HG03108 (cell line): ENCODE measurements at regions not wholly inside any gene's neighbourhood (a gene's known extent, or its start where the extent isn't known, plus 50 kb on each side); places are given as distances from the start of the nearest gene placed in this dataset.

ENCODE experiments used
- ATAC-seq: cut with Tn5 transposase; IDR thresholded peaks from one replicate; pipeline ENCODE4 v1.9.1; 2021; ENCODE audit warnings: moderate library complexity; ENCODE audit not compliant: unreplicated experiment

DNA sequence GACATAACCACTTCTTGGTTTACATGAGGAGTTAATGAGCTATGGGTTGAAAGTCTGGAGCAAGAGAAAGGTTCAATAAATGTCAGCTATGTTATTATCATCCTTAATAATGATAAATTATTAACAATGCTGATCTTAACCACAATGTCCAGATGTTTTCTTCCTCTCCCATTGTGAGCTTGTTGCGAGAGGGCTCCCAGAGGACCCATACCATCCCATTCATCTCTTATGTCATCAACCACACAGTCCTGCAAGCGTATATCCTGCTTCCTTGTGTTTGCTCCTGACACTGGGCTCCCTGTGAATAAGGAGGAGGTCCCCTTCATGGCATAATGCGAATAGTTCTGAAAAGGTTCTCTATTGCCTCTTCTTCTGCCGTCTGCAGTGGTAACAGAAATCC lies 266.8 kb downstream of the TLE3 start:
- ATAC-seq = no peak

DNA sequence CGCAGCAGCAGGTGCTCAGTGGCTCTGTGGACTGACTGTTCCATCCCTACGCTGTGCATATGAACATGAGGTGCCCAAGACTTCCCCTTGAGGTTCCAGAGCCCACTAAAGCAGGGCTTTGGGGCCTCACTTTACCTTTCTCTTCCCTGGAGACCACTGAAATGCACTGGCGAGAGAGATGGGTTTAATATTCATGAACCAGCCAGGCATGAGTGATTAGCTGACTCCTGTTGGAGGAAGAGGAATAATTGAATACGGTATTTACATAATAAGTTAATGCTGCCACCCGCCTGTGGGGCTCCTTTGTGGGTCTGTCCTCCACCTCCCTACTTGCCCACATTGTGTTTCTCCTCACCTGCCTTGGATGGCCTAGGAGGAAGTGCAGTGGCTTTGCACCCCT lies 263.4 kb downstream of the TLE3 start:
- ATAC-seq = no peak

DNA sequence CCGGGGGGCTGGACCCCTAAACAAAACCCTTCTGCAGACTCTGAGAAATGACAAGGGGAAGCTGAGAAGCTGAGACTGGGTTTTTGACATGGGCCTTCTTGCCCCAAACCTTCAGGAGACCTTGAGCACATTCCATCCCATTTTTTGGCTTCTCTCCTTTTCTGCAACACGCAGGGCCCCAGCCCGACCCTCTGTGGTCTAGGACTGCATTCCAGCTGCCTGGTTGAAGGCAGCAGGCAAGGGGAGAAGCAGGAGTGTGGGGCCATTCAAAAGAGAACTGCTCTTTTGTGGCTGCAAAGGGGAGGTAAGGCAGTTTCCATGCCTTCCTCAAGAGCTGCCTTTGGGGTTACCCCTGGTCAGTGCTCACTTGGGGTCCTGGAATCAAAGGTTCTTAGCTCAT lies 263.0 kb downstream of the TLE3 start:
- ATAC-seq = no peak

DNA sequence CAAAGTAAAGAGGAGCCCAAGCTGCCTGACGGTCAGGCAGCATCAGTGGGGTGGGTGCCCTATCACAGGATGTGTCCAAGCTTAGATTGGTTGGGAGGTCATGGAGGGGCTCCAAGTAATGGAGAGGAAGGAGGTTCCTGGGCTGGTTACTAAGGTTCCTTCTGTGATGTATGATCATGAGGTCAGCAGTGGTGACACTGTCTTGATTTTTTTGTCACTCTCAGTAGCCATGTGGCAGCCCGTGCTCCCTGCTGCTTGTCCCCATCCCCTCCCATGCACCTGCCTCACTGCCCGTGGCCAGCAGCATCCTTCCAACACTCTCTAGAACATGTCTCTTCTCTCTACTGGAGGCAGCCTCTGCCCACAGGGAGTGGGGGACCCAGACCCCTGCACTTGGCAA lies 261.7 kb downstream of the TLE3 start:
- no peak for ATAC-seq

DNA sequence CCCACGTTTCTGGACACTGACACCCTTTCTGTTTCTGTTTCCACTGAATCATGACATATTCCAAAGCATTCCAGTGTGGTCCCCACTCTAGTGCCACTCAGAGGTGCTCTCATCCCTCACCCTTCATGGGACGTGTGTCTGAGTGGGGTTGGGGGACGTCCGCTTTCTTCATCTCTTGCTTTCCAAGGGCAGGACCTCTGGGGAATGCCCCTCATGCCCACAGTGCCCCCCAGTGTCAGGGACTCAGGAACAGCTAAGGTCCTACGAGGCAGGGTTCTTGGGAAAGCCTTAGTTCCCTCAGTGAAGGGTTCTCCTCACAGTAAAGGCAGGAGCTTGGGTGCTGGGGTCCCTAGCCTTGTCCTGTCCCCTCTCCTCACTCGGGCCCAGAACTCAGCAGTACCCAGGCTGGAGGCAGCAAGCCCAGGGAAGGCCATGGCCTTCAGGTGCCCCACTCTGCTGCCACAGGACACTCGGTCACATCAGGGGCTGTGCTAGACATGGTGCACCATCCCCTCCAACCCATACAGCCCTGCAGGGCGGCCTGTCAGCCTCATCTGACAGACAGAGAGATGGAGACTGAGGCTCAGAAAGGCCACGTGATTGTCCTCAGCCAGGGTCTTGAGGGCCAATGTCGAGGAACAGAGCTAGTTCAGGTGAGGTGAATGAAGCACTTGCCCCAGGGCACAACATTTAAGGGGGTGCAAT lies 261.0 kb downstream of the TLE3 start:
- no peak for ATAC-seq

DNA sequence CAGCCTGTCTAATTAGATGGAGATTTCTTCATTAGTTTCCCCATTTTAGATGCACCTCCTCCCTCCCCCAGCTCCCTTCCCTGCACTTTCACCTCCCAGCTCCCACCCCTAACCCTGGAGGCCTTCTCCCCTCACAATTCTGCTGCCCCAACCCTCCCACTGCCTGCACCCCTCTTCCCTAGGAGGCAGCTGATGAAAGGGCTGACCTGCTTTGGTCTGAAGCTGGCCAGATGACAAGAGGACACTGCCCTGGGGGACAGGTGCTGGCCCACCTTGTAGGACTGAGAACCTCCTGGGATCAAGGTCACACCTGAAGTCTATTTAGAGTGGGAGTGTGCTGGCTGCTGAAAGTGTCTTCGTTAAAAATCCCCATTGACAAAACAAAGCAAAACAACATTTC lies 259.4 kb downstream of the TLE3 start:
- no peak for ATAC-seq

DNA sequence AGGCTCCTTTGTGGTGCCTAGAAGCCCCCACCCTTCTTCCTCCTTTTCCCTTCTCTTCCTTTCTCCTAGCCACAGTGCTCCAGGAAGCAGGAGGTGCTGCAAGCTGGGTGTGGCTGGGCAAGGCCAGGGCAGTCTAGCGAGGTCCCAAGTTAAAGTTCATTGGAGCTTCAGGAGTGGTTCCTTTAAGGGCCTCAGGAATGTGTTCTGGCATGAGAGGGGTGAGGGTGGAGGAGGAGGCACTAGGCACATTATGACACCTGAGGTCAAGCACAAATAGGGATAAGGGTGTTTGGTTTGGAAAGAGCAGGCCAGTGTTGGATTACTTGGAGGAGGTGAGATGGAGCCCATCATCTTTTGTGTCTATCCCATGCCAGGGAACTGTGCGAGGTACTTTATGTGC lies 258.7 kb downstream of the TLE3 start:
- ATAC-seq = no peak

DNA sequence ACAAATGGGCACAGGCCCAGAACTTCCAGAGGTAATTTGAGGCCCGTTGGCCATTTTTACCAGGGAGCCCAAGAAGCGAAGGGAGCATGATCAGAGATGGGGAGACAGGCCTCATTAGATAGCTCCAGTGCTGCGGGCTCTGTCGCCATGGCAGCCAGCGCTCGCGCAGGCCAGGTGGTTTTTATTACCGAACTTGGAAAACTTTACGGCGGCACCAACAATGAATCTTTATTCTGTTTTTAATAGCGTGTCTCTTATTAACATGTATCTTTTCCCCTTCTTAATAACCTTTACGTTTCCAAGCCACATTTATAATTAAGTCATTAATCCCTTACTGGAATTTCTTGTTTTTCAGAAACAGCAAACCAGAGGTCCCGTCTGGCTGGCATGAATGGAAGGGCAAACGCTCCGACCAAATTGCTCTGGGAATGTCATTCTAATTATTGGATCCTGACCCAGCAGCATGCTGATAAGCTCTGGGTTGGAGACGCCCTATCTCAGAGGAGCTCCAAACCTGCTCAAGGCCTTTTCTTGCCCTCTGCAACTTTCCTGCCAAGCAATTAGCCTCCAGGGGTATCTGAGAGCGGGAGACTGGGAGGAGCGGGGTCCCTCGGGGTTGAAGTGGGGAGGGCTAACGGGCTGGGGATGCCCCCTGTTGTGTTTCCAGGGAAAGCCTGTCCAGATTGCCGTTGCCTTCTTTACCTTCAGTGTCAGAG lies 256.4 kb downstream of the TLE3 start:
- no peak for ATAC-seq

DNA sequence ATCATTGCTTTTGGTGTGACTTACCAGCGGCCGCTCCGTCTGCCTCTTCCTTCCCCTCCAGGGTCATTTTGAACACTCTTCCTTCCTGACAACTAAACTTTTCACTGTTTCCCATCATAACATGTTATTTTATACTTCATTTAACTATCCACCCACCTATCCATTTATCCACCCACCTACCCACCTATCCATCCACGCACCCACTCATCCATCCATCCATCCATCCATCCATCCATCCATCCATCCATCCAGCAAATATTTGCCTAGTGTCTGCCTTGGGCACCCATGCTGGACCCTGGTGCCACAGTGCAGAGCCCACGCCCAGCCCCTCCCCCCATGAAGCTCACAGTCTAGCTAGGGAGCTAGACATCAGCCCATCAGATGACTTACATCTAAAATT lies 254.9 kb downstream of the TLE3 start:
- ATAC-seq = no peak

DNA sequence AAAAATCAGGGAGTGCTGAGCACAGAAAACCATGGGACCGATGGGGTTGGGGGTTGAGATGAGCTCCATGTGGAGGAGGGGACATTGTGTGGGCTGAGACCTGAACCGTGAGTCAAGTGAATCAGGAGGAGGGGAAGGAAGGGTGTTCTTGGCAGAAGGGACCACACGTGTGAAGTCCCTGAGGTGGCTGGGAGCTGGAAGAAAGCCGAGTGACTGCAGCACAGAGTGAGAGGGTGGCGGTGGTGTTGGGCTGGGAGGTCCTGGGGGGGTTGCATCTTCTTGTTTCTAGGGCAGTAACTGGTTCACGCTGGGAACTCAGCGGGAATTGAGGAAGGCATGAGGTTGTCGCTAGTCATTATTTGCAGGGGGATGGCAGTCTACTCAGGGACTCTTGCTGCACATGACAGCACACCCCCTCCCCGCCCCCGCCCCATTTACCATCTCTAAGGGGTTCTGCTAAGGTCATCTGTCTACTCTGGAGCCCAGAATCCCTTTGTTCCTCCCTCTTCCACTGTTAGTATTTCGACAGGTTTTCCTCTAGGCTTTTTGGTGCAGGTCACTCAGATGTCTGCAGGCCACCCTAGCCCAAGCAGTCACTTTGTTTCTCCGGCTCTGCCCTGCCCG lies 254.3 kb downstream of the TLE3 start:
- ATAC-seq = no peak

DNA sequence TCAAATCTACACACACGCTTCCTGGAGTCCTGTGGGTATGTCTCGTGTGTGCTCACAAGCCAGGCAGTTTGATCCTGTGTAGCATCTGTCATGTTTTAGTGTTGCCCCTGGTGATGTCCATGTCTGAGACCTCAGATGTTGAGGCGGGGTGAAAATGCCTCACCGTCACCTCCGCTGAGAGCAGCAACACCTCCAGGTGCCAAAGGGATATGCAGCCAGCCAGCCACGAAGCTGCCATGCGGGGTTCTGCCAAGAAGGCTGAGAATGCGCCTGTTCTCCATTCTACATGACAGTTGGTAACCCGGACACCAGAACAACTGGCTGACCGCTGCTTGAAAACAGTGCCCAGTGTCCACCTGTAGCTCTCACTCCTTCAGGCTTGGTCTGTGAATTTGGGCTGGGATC lies 253.8 kb downstream of the TLE3 start:
- no peak for ATAC-seq

DNA sequence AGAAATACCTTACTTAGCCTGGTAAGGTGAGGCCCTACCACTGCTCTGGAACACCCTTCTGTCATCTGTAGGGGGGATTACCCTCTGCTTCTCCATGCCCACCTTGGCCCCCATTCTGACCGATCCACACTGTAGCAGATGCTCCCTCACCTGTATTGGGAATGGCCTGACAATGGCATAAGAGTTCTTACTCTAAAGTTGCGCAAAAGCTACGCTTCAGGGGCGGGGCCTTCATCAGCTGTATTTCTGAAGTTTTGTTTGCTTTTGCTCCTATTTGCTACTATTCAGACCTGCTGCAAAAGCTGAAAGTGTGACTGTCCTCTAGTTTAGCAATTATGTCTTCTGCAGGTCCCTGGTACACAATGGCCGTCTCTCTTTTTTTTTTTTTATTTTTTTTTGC lies 252.6 kb downstream of the TLE3 start:
- no peak for ATAC-seq

DNA sequence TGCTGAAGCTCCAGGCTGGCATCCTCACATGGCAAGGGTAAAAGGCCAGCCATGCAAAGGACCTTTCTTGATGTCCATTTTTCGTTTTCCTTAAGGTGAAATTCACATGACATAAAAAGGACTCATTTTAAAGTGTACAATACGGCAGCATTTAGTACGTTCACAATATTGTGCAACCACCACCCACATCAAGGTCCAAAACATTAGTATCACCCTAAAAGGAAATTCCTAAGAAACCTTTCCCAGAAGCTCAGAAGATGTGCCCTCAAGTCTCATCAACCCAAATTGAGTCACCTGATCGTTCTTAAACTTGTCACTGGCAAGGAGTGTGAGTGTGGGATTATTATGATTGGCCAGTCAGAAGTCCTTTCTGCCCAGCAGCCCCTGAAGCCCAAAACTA lies 250.1 kb downstream of the TLE3 start:
- ATAC-seq = no peak

DNA sequence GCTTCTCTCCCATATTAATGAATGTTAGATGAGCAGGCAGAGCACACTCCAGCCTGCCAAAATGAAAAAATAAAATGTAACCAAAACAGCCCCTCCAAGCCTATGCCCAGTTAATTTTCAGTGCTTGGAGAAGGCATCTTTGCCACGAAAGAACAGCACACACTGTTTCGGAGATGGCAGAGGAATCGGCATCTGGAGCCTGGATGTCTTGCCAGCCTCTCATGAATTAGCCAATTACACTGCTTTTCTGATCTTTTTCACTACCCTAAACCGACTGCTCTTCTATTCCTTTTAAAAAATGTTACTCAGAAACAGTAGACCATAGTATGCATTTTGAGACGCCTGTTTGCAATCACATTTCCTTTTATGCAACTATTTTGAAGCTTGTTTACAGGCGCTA lies 249.6 kb downstream of the TLE3 start:
- ATAC-seq = no peak

DNA sequence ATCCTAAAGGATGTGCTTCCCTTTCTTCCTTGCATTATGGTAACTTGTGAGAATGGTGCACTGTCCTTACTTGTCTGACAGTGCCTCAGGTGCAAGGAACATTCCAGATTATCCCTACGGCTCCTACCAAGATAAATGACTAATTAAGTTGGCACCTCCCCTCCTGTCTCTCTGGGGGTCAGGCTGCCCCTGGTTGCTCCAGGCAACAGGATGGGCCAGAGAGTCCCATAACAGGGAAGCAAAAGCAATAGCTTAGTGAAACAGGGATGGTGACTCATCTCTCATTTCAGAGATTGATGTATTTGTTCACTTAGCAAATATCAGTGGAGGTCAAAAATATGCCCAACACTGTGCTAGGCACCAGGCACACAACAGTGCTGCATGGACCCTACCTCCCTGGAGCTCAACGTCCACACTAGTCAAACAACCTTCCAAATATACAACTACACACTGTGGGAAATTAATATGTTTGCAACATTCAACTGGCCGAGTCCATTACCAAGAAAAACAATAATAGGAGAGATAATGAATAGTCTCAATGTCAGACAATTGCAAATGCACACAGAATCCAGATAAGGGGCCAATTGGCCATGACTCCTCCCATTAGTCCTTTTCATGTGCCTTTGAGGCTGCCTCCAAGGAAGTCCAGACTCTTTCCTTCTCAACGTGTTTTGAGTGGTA lies 249.0 kb downstream of the TLE3 start:
- no peak for ATAC-seq

DNA sequence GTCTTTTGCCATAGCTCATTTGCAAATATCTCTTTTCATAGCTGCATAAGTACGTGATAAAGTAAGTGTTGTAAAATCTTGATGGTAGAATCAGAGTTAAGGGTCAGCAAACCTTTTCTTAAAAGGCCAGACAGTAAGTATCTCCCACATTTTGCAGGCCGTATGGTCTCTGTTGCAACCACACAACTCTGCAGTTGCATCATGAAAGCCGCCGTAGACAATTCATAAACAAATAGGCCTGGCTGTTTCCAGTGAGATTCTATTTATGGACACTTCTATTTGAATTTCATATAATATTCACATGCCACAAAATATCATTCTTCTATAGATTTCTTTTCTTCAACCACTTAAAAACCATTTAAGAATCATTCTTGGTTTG lies 248.5 kb downstream of the TLE3 start:
- ATAC-seq = no peak

DNA sequence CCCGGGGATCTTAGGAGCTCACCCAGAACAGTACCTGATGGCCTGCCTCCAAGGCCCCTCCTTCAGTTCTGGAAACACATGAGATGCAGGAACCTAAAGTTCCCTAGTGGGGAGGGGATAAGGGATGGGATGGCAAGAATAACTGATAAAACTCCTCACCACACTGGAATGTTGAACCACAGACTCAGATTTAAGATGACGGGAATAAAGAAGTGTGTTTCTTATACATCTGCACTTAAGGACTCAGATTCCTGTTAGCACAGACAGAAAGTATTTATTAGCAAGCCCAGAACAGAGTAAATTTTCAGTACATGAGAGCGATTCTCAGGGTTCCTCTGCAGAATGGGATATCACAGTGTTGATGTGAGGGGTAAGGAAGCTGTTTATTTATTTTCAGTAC lies 245.2 kb downstream of the TLE3 start:
- ATAC-seq = no peak

DNA sequence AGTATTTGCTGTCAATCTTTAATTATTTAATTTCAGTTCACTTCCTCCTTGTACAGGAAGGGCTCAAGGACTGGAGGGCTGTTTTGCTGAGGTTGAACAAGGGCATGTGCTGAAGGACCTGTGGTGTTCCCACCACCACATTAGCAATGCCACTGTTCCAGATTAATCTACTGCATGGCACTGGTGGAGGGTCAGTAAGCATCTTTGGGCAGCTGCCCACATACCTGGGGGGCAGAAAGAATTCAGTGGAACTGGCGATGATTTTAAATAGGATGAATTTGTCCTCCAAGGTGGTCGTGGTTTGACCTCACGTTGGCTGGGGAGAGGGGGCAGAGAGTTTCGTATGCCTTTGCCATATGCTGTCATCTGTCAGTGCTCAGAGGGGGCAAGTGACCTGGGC lies 244.8 kb downstream of the TLE3 start:
- ATAC-seq = no peak

DNA sequence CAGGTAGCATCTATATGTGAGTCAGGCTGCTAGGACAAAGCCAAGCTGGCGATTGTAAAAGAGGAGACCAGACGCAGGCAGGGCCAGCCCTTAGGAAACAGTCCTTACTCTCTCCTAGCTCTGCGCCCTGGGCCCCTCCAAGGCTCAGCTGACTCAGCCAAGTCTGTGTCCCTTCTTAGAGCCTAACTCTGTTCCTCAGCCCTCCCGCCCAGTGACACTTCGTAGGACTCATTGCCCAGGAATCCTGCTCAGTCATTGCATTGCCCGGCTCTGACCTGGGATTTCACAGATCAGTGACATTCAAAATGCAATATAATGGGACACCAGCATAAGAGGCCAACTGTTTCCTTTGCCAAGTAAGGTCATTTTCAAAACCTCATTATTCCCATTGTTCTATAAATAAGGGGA lies 244.2 kb downstream of the TLE3 start:
- no peak for ATAC-seq

DNA sequence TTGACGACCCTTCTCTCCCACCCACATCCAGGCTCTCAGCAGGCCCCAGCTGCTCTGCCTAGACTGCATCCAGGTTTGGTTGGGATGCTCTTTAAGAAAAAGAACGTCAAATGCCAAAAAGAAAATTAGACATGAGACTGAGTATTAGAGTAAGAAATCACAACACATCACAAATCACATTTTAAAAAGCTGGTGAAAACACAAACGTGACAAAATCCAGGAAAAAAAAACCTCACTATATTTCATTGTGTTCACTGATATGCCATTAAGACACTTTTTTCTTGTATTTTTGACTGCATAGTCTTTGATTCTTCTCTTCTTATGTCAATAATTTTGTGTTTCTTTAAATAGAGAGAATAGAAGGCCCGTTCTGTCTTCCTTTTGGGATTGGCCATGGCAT lies 243.7 kb downstream of the TLE3 start:
- ATAC-seq = no peak

DNA sequence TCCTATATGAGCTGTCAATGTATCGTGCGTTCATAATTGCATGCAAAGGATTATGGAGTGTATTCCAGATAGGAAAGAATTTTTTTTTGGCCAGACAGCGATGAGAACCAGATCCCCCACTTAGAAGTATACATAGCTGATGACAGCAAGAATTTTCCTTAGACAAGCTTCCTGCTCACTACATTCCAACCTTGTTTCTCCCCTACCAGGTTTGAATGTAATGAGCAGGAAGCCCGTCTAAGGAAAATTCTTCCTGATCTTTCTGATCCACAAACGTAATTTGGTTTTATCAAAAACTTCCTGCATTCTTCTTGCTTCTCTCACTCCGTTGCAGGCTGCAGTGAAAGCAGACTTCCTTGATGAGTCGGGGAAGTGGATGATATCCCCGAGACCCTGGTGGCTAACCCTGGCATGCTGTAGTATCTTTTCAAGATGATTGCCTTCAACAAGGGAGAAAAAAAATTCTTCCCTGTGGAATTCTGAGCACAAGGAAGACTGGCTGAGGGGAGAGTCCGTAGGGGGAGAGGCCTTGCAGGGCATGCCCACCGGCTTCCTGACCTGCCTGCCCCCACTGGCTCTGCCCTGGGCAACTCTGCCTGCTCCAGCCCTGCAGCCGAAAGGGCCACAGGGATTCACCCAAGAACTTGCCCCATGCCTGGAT lies 243.1 kb downstream of the TLE3 start:
- no peak for ATAC-seq
